ENCODE measurements at regions not wholly inside any gene's neighbourhood (a gene's known extent, or its start where the extent isn't known, plus 50 kb on each side); places are given as distances from the start of the nearest gene placed in this dataset.

DNA sequence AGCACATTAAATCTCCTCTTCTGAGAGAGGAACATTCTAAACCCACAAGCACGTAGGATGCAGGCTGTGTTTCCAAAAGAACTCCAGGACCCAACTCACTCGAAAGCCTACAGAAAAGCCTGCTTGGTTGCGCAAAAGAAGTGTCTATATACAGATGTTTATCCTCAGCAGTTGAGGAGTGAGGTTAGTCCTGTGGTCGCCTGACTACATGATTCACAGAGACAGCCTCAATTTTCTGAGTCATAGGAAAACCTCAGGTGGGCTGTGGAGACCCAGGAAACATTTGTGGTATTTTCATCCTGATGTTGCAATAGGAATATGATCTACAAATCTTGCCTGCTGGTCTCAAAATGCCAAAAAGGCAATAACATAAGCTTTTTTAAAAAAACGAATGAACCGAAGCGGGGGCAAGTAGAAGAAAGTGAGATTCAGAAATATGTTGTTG lies 183.8 kb upstream of the THRB start:
- H3K4me1 Mint-ChIP-seq (ENCODE audit: low read depth, unreplicated experiment): no peaks in the 10 kb centered on the region
- CTCF ChIA-PET: no interaction called here

DNA sequence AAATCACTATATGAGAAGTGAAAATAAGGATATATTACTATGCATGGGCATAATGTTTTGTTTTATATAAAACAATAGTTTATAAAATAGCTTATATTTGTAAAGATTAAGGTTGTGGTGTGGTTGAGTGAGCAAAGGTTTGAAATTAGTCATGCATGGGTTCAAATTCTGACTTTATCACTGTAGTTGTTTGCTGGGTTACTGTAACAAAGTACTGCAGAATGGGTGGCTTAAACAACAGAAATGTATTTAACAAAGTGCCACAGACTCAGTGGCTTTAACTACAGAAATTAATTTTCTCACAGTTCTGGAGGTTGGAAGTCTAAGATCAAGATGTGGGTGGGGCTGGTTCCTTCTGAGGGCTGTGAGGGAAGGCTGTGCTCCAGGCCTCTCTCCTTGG lies 184.8 kb upstream of the THRB start:
- intact Hi-C loops (cut with micrococcal nuclease; ENCODE audit: unreplicated experiment): no loop called here
- no peak for DNase-seq
- ChIA-PET CTCF (no interaction called here), POLR2A (no interaction called here)
- H3K4me1 ChIP-seq: no peaks in the 10 kb centered on the region
- H3K36me3 ChIP-seq (ENCODE audit: control insufficient read depth, insufficient read depth, low read length): no peaks in the 10 kb centered on the region
- H3K4me1 Mint-ChIP-seq (ENCODE audit: low read depth, unreplicated experiment): no peaks in the 10 kb centered on the region
- no peaks in the 10 kb centered on the region for H3K27me3 Mint-ChIP-seq (ENCODE audit: insufficient read depth, unreplicated experiment)
- H3K27me3 ChIP-seq (replicated peaks; ENCODE audit: control insufficient read depth, insufficient read depth, low read length): no peaks in the 10 kb centered on the region
- TF ChIP-seq, protein P1, sequence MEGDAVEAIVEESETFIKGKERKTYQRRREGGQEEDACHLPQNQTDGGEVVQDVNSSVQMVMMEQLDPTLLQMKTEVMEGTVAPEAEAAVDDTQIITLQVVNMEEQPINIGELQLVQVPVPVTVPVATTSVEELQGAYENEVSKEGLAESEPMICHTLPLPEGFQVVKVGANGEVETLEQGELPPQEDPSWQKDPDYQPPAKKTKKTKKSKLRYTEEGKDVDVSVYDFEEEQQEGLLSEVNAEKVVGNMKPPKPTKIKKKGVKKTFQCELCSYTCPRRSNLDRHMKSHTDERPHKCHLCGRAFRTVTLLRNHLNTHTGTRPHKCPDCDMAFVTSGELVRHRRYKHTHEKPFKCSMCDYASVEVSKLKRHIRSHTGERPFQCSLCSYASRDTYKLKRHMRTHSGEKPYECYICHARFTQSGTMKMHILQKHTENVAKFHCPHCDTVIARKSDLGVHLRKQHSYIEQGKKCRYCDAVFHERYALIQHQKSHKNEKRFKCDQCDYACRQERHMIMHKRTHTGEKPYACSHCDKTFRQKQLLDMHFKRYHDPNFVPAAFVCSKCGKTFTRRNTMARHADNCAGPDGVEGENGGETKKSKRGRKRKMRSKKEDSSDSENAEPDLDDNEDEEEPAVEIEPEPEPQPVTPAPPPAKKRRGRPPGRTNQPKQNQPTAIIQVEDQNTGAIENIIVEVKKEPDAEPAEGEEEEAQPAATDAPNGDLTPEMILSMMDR (IDR thresholded peaks at IDR 0.05; ENCODE audit: insufficient read depth in 1 of 2, low read depth in 1 of 2, low read length in 1 of 2, severe bottlenecking in 1 of 2, unreplicated experiment in 1 of 2): no peak
- H3K9me3 ChIP-seq: no peaks in the 10 kb centered on the region
- no peak overlapping the region for H3K27ac Mint-ChIP-seq (ENCODE audit: unreplicated experiment)
- no peak overlapping the region for H3K4me3 Mint-ChIP-seq (ENCODE audit: unreplicated experiment)
- no peak overlapping the region for H3K4me3 ChIP-seq (ENCODE audit: low read depth, low read length)
- no TSS peak for BruUV-seq (replicated peaks)
- H3K36me3 Mint-ChIP-seq (ENCODE audit: insufficient read depth, unreplicated experiment): no peaks in the 10 kb centered on the region
- H3K9me3 Mint-ChIP-seq (ENCODE audit: unreplicated experiment): no peaks in the 10 kb centered on the region

More for the DNA sequence above, 183.8 kb upstream of the THRB start:
- TF ChIP-seq, protein P1 (IDR thresholded peaks at IDR 0.05; ENCODE audit: insufficient read depth in 1 of 2, low read depth in 1 of 2, low read length in 1 of 2, severe bottlenecking in 1 of 2, unreplicated experiment in 1 of 2): no peak
- H3K27ac Mint-ChIP-seq (ENCODE audit: unreplicated experiment): no peak overlapping the region
- Histone ChIP-seq H3K27me3 (replicated peaks; ENCODE audit: control insufficient read depth, insufficient read depth, low read length) (no peaks in the 10 kb centered on the region), H3K4me3 (ENCODE audit: low read depth, low read length) (no peak overlapping the region), H3K36me3 (ENCODE audit: control insufficient read depth, insufficient read depth, low read length) (no peaks in the 10 kb centered on the region), H3K9me3 (no peaks in the 10 kb centered on the region), H3K4me1 (no peaks in the 10 kb centered on the region)
- no peak overlapping the region for H3K4me3 Mint-ChIP-seq (ENCODE audit: unreplicated experiment)
- DNase-seq: no peak
- H3K27me3 Mint-ChIP-seq (ENCODE audit: insufficient read depth, unreplicated experiment): no peaks in the 10 kb centered on the region
- H3K36me3 Mint-ChIP-seq (ENCODE audit: insufficient read depth, unreplicated experiment): no peaks in the 10 kb centered on the region
- BruUV-seq (replicated peaks): no TSS peak
- POLR2A ChIA-PET: no interaction called here
- H3K9me3 Mint-ChIP-seq (ENCODE audit: unreplicated experiment): no peaks in the 10 kb centered on the region
- intact Hi-C loops (cut with micrococcal nuclease; ENCODE audit: unreplicated experiment): no loop called here

DNA sequence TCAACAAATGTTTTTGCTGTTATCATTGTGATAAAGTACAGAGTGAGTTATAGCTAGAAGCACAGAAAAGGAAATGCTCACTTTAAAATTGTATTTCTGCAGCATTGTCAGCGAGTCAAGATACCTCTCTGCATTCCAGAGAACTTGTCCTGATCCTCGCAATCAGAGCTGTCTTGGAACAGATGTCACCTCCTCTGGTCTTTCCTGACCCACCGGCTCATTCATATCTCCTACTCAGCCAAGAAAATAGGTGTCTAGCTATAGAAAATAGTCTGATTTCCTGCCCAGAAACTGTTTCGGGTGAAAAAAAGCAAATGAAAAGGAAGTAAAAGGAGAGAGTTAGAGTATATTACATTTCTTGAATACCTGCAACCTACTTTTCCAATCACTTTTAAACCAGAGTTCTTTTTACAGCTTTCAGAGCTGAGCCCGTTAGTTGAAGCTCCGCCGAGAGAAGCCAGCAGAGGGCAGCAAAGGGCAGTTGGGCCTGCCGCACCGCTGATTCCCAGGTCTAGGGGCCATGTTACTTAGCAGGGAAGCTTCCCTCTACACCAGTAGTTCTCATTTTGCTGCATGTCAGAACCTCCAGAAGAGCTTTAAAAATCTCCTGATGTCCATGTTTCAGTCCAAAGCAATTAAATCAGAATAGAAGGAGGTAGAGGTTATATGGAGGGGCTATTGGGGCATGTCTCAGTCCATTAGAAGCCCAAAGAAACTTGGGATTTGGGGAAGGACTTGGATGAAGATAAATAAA lies 185.7 kb upstream of the THRB start:
- POLR2A ChIA-PET: no interaction called here
- BruUV-seq (replicated peaks): no TSS peak
- H3K4me3 ChIP-seq (ENCODE audit: low read depth, low read length): no peak overlapping the region
- peak; percentile 48 to 75 for DNase-seq
- no peaks in the 10 kb centered on the region for H3K4me1 ChIP-seq
- intact Hi-C loops (cut with micrococcal nuclease; ENCODE audit: unreplicated experiment): loop anchor here (5.0 to 10.0 kb wide), 2 partner anchors 158 to 446 kb away; no protein-coding TSS in a partner anchor
- CTCF ChIA-PET: interaction anchor here (0.6 to 1.2 kb wide), 9 partner anchors 12 to 679 kb away, joined by 3 to 5 read pairs (median 3); no protein-coding TSS in a partner anchor
- H3K27me3 ChIP-seq (replicated peaks; ENCODE audit: control insufficient read depth, insufficient read depth, low read length): no peaks in the 10 kb centered on the region
- TF ChIP-seq, protein P1 (IDR thresholded peaks at IDR 0.05; ENCODE audit: insufficient read depth in 1 of 2, low read depth in 1 of 2, low read length in 1 of 2, severe bottlenecking in 1 of 2, unreplicated experiment in 1 of 2): peak; percentile 70 to 83
- H3K36me3 Mint-ChIP-seq (ENCODE audit: insufficient read depth, unreplicated experiment): no peaks in the 10 kb centered on the region
- no peak overlapping the region for H3K4me3 Mint-ChIP-seq (ENCODE audit: unreplicated experiment)
- H3K27ac Mint-ChIP-seq (ENCODE audit: unreplicated experiment): no peak overlapping the region
- no peaks in the 10 kb centered on the region for H3K4me1 Mint-ChIP-seq (ENCODE audit: low read depth, unreplicated experiment)
- H3K9me3 Mint-ChIP-seq (ENCODE audit: unreplicated experiment): no peaks in the 10 kb centered on the region
- H3K36me3 ChIP-seq (ENCODE audit: control insufficient read depth, insufficient read depth, low read length): no peaks in the 10 kb centered on the region
- no peaks in the 10 kb centered on the region for H3K27me3 Mint-ChIP-seq (ENCODE audit: insufficient read depth, unreplicated experiment)
- H3K9me3 ChIP-seq: no peaks in the 10 kb centered on the region

Data from Caco-2 (cell line).